ENCODE measurements at regions not wholly inside any gene's neighbourhood (a gene's known extent, or its start where the extent isn't known, plus 50 kb on each side); places are given as distances from the start of the nearest gene placed in this dataset.

DNA sequence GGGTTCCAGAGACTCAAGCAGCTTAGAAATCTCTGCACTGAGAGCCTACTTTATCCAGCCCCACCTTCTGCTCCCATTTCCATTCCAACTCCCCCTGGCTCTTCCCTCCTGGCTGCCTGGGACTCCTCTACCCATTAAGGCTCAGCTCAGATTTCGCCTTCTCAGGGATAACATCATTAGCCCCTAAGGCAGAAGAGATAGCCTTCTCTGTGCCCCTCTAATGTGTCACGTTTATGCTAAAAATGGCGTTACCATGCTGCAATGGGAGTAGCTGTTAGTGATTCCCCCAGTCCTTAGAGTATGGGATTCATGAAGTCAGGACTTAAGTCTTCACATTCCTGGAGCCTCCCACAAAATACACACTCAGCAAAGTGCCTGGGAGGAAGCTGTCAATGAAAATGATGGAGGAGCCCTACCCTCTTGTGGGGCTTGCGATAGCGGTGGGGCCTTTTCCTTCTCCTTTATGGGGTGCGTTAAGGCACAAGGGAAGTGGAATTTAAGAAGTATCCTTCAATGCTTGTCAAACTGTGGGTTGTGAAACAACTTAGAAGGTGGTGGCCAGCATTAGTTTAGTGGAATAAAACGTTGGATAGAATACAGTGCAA, 144.7 kb upstream of the COPS8 start:
- peaks cover 0 to 5% (median 0%) of the 10 kb centered on the region in 3 donors for H3K27me3 ChIP-seq
- no peaks in the 10 kb centered on the region for H3K36me3 ChIP-seq
- intact Hi-C loops (cut with DNase I; ENCODE audit: low total_unique reads): no loop called here
- no peaks in the 10 kb centered on the region for H3K9me3 ChIP-seq
- WGBS, 5 donors: 58 to 79% (median 70%) methylated on average over 7 of the region's 7 CpGs
- DNase-seq: no peak
- H3K27ac ChIP-seq: no peak overlapping the region
- no peak overlapping the region for H3K4me3 ChIP-seq
- H3K4me1 ChIP-seq: no peaks in the 10 kb centered on the region
- TF ChIP-seq POLR2AphosphoS5 (IDR thresholded peaks at IDR 0.05): no peak
- no peak for TF ChIP-seq EP300 (IDR thresholded peaks at IDR 0.05)
- TF ChIP-seq, protein P1, sequence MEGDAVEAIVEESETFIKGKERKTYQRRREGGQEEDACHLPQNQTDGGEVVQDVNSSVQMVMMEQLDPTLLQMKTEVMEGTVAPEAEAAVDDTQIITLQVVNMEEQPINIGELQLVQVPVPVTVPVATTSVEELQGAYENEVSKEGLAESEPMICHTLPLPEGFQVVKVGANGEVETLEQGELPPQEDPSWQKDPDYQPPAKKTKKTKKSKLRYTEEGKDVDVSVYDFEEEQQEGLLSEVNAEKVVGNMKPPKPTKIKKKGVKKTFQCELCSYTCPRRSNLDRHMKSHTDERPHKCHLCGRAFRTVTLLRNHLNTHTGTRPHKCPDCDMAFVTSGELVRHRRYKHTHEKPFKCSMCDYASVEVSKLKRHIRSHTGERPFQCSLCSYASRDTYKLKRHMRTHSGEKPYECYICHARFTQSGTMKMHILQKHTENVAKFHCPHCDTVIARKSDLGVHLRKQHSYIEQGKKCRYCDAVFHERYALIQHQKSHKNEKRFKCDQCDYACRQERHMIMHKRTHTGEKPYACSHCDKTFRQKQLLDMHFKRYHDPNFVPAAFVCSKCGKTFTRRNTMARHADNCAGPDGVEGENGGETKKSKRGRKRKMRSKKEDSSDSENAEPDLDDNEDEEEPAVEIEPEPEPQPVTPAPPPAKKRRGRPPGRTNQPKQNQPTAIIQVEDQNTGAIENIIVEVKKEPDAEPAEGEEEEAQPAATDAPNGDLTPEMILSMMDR (IDR thresholded peaks at IDR 0.05): no peak

GRCh38 chr2:236941551-236941950, 144.1 kb upstream of the COPS8 start:
- WGBS, 5 donors: 88 to 92% (median 91%) methylated on average over 4 of the region's 4 CpGs
- no peaks in the 10 kb centered on the region for H3K36me3 ChIP-seq
- peaks cover 0 to 5% (median 0%) of the 10 kb centered on the region in 3 donors for H3K27me3 ChIP-seq
- no peak for TF ChIP-seq EP300 (IDR thresholded peaks at IDR 0.05)
- TF ChIP-seq POLR2A (IDR thresholded peaks at IDR 0.05): no peak
- no peak overlapping the region for H3K27ac ChIP-seq
- intact Hi-C loops (cut with DNase I; ENCODE audit: low total_unique reads): no loop called here
- DNase-seq: no peak
- H3K9me3 ChIP-seq: no peaks in the 10 kb centered on the region
- no peaks in the 10 kb centered on the region for H3K4me1 ChIP-seq
- no peak overlapping the region for H3K4me3 ChIP-seq

DNA sequence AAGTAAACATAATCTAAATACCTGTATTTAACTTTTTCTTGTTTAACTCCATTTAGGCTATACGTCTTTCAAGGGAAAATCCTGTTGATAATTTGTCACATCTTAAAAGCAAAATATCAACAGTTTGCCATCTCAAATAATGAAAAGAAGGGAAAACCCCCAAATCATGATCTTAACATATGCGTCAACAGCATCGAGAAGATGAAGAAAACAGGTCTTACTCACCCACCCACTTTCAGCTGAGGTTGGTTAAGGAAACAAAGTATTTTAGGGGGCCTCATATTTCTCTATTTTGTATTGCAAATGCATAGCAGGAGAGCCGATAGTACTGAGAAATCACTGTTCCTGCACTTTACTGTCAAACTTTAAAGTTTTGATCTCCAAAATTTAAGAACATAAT, 143.1 kb upstream of the COPS8 start:
- Histone ChIP-seq H3K27ac (no peak overlapping the region), H3K4me3 (no peak overlapping the region), H3K4me1 (no peaks in the 10 kb centered on the region), H3K36me3 (no peaks in the 10 kb centered on the region), H3K9me3 (no peaks in the 10 kb centered on the region), H3K27me3 (peaks cover 0 to 5% (median 0%) of the 10 kb centered on the region in 3 donors)
- TF ChIP-seq POLR2A (IDR thresholded peaks at IDR 0.05): no peak
- TF ChIP-seq, protein P1 (IDR thresholded peaks at IDR 0.05): no peak
- no peak for TF ChIP-seq POLR2AphosphoS5 (IDR thresholded peaks at IDR 0.05)
- intact Hi-C loops (cut with DNase I; ENCODE audit: low total_unique reads): no loop called here
- WGBS, 5 donors: 62 to 76% (median 67%) methylated on average over 4 of the region's 4 CpGs
- DNase-seq: no peak

- Histone ChIP-seq H3K36me3 (no peaks in the 10 kb centered on the region), H3K27me3 (peaks cover 0 to 5% (median 0%) of the 10 kb centered on the region in 3 donors), H3K4me3 (no peak overlapping the region), H3K9me3 (no peaks in the 10 kb centered on the region), H3K27ac (no peak overlapping the region), H3K4me1 (no peaks in the 10 kb centered on the region)
- DNase-seq: no peak
- intact Hi-C loops (cut with DNase I; ENCODE audit: low total_unique reads): no loop called here
- 67 to 89% (median 78%) methylated on average over 6 of the region's 6 CpGs for WGBS, 5 donors
- TF ChIP-seq, protein P1 (IDR thresholded peaks at IDR 0.05): no peak
- TF ChIP-seq EP300 (IDR thresholded peaks at IDR 0.05) (no peak), POLR2A (IDR thresholded peaks at IDR 0.05) (no peak), POLR2AphosphoS5 (IDR thresholded peaks at IDR 0.05) (no peak)
Measured at GRCh38 chr2:236943068-236943467, 142.6 kb upstream of the COPS8 start.

GRCh38 chr2:236943841-236944513, 141.7 kb upstream of the COPS8 start:
- no peak for DNase-seq
- 78 to 92% (median 81%) methylated on average over 3 of the region's 3 CpGs for WGBS, 5 donors
- intact Hi-C loops (cut with DNase I; ENCODE audit: low total_unique reads): no loop called here
- no peak overlapping the region for H3K4me3 ChIP-seq
- no peak overlapping the region for H3K27ac ChIP-seq
- no peaks in the 10 kb centered on the region for H3K36me3 ChIP-seq
- peaks cover 0 to 5% (median 0%) of the 10 kb centered on the region in 3 donors for H3K27me3 ChIP-seq
- H3K4me1 ChIP-seq: no peaks in the 10 kb centered on the region
- TF ChIP-seq POLR2AphosphoS5 (IDR thresholded peaks at IDR 0.05) (no peak), POLR2A (IDR thresholded peaks at IDR 0.05) (no peak), EP300 (IDR thresholded peaks at IDR 0.05) (no peak)
- TF ChIP-seq, protein P1 (IDR thresholded peaks at IDR 0.05): no peak
- no peaks in the 10 kb centered on the region for H3K9me3 ChIP-seq
